GM12892 (cell line): ENCODE measurements at regions not wholly inside any gene's neighbourhood (a gene's known extent, or its start where the extent isn't known, plus 50 kb on each side); places are given as distances from the start of the nearest gene placed in this dataset.
"Not testable (repeated sequence)": the region's sequence is repeated elsewhere in the genome, so short reads cannot be mapped to it uniquely, and the experiment has no call there.

Experiments used
- DNase-seq: peaks from one replicate; pipeline ENCODE4 v3.0.0; 2011; ENCODE audit not compliant: insufficient read length
- FAIRE-seq: peaks from 2 replicates; lab custom pipeline; 2011; peaks lifted over from hg19 to GRCh38; lab: Jason Lieb, UNC

- not testable (repeated sequence) for DNase-seq, FAIRE-seq
Measured at GRCh38 chr7:76927741-76928393, 104.3 kb downstream of the SPDYE17 start.

- DNase-seq = not testable (repeated sequence)
- peak; percentile 57 for FAIRE-seq
Measured at GRCh38 chr7:76926416-76926815, 105.7 kb downstream of the SPDYE17 start.

GRCh38 chr7:76924756-76925155 lies 107.4 kb downstream of the SPDYE17 start:
- not testable (repeated sequence) for DNase-seq, FAIRE-seq

DNA sequence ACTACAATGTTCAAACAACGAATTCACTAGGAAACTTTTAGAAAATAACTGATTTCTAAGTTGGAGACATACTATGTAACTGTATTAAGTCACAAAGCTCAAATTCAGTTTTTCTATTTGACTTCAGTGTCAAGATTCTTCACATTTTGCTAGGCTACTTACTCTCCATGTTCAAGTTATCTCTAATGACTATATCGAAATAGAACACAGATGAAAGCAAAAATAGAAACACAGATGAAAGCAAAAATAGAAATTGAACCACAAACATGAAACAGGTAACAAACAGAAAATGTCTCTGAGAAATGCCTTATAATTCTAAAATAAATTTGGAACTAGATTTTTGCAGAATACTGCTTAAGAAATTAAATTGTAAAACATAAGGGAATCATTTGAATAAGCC lies 113.5 kb downstream of the SPDYE17 start:
- not testable (repeated sequence) for FAIRE-seq, DNase-seq

GRCh38 chr7:76914361-76914760 lies 117.8 kb downstream of the SPDYE17 start:
- FAIRE-seq = peak; percentile 40

DNA sequence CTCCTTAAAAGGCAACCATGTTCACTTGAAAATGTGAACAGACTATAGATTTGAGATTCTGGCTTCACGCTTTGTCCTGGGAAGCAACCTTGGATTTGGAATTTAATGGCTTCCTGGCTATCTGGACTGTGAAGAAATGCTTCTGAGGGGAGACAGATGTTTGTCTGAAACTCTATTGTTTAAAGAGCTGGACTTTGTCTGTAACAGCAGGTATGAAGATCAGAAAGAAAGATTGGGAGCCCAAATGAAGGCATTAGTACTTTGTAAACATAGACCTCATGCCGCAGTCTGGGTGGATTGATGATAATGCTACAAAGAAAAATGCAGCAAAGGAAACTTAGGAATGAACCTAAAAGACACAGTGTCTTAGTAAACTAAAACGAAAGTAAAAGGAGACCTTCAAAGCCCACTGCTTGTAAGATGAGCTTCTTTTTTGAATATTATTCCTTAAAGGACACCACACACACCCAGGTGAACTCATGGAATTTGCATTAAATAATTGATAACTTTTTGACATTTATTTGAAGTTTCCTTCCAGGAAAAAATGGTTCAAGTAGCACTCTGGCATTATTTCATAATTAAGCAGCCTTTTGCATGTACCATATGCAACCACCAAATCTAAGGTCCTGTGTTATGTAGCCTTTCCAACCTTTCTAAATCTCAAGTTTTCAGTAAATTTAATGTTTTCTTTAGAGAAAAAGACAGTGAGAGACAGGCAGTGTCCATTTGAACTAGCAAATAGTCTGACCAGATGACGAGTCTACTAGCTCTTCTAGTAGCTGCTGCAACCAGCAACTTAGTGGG lies 119.9 kb downstream of the SPDYE17 start:
- peak; percentile 78 for FAIRE-seq
- DNase-seq = not testable (repeated sequence)

More at GRCh38 chr7:76914361-76914760, 117.8 kb downstream of the SPDYE17 start:
- not testable (repeated sequence) for DNase-seq

- DNase-seq = not testable (repeated sequence)
- FAIRE-seq = peak; percentile 65
Measured at GRCh38 chr7:76904688-76905087, 127.5 kb downstream of the SPDYE17 start.

DNA sequence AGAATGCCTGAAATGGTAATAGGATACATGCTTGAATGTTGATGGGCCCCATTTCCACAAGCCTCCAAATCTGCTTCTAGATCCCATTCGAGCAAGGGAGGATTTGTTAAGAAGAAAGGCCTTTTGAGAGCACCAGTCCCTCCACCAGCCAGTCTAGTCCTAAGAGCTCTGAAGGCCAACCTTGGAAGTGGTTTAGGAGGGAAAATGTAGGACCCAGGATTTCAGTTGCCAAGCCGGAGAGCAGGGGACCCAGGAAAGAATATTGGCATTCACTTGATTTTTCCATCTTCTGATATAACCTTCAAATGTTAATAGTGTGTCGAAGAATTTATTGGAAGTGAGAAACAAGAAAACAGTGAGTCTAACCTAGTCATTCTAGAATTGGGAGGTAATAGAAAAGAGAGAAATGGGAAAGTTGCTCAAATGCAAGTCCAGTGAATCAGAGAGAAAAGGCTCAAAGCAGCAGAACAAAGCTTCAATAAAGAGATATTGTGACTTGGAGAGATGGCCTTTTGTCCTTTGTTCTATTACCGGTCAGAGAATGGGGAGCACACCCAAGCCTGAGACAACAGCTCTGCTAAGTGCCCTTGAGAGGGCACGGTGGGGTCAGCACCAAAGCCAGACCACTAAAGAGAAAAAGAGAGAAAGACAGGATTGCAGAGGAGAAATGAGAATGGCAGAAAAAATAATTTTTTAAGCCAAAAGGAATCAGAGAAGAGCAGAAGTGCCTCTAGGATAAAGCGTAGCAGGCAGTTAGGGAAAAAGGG lies 130.0 kb downstream of the SPDYE17 start:
- not testable (repeated sequence) for DNase-seq, FAIRE-seq

GRCh38 chr7:76898807-76899206 lies 133.4 kb downstream of the SPDYE17 start:
- FAIRE-seq, DNase-seq: not testable (repeated sequence)

DNA sequence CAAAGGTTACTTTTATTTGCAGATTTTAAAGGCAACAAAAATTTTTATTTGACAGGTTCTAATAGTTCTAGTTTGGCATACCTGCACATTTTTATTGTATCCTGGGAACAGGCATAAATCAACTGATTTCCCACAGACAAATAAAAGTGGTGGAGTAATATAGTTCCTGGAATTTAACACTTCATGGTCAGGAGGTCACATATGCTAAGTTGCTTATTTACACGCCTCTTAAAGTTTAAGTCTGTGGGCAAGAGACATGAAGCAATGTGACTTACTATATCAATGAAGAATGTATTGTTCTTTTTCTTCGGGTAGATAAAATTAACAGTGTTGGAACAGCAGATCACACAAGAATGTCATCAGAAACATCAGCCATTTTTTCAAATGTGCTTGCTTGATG lies 135.2 kb downstream of the SPDYE17 start:
- FAIRE-seq, DNase-seq: not testable (repeated sequence)

DNA sequence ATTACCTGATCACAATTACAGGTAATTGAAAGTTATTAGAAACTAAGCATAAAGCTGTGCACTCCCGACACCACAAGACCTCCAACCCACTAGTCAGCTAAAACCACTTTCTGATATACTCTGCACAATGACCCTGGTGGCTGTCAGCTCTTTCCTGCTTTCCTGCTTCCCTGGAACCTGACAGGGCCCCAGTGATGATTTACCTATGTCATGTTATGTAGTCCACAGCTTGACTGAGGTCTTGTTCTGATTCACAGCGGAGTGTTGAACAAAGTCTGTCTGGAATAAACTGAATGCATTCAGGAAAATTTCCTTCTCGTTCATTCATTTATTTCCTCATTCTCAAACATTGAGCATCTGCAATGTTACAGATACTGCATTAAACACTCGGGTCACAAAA lies 136.5 kb downstream of the SPDYE17 start:
- not testable (repeated sequence) for DNase-seq, FAIRE-seq

DNA sequence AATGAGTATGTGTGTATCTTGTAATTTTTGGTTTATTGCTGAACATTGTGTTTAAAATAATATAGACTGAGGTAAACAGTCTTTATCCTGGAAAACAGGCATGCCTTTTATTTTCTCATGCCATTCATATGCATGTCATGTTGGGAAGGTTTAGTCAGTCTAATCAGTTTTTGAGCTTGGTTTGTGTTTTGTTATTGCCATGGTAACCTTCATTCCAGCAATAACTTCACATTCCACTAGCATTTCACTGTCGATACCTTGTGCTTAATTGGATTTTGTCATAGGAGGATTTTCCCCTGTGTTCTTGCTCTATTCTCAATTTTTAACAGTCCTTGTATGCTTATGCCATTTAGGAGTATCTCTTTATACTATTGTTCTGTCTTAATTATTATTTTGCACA lies 140.4 kb downstream of the SPDYE17 start:
- not testable (repeated sequence) for FAIRE-seq, DNase-seq

- peak; percentile 24 for FAIRE-seq
- not testable (repeated sequence) for DNase-seq
Measured at GRCh38 chr7:76879733-76880288, 152.3 kb downstream of the SPDYE17 start.

DNA sequence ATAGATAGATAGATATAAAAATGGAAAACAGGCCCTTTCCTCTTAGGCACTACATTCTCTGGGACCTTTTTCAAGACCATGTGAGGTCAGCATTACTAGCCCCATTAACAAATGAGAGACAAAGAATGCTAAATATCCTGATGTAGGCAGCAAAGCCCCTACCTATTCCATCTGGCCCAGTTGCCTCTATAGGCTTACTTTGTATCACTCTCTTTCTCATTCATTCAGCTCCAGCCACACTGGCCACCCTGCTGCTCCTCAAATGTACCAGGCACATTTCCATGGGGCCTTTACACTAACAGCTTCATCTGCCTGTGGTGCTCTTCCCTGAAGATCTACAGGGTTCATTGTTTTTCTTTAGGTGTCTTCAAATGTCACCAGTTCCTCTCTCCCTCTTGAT lies 156.4 kb downstream of the SPDYE17 start:
- not testable (repeated sequence) for DNase-seq, FAIRE-seq

DNA sequence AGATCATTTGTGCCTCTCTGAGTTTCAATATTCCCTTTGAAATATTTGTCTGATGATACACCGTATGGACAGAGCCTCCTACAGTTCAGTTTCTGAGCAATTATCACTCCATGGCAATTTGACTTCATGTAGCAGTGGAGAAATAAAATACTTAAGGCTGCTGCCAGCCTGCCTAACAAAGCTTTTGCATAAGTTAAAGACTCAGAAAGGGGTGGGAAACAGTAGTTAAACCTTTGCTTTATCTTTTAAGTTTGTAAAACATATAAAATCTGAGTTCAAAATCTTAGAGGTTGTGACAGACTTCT lies 161.7 kb downstream of the SPDYE17 start:
- not testable (repeated sequence) for FAIRE-seq, DNase-seq

- not testable (repeated sequence) for DNase-seq
- peak; percentile 17 for FAIRE-seq
Measured at GRCh38 chr7:76867364-76867889, 164.7 kb downstream of the SPDYE17 start.

DNA sequence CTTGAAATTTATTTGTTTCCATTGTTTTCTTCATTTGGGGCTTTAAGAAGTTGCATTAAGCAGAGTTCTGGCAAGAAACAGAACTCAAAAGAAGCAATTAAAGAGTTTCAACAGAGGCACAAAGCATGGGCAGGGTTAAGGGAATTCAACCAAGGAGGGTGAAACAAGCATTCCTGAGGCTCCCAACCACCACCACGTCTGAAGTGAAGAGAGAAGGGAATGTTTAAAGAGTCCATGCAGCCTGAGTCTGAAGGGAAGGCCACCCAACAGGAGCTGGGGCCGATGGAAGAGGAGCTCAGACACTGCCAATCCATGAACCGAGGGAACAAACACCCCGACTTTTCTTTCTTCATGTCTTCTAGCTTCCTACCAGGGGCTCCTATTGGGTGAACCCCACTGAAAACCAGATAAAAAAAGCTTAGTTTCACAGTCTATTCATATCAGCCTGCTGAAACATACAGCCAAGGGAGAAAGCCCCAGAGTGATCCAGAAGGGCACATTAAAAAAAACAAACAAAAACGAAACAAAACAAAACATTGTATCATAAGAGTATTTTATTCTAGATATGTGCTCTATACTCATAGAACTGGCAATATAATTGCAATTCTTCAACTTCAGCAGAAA lies 168.9 kb downstream of the SPDYE17 start:
- DNase-seq = not testable (repeated sequence)
- FAIRE-seq = peak; percentile 74

GRCh38 chr7:76862241-76862640 lies 169.9 kb downstream of the SPDYE17 start:
- peak; percentile 94 for FAIRE-seq
- DNase-seq = not testable (repeated sequence)

- not testable (repeated sequence) for FAIRE-seq, DNase-seq
Measured at GRCh38 chr7:76859933-76860332, 172.2 kb downstream of the SPDYE17 start.
